ENCODE measurements at regions not wholly inside any gene's neighbourhood (a gene's known extent, or its start where the extent isn't known, plus 50 kb on each side); places are given as distances from the start of the nearest gene placed in this dataset.
"Not testable (repeated sequence)": the region's sequence is repeated elsewhere in the genome, so short reads cannot be mapped to it uniquely, and the experiment has no call there.

DNA sequence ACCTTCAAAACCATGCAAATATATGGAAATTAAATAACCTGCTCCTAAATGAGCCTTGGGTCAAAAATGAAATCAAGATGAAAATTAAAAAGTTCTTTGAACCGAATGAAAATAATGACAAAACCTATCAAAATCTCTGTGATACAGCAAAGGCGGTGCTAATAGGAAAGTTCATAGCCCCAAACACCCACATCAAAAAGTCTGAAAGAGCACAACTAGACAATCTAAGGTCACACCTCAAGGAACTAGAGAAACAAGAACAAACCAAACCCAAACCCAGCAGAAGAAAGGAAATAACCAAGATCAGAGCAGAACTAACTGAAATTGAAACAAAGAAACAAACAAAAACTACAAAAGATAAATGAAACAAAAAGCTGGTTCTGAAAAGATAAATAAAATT is 477.7 kb upstream of the ARHGEF26 start:
- H3K27ac Mint-ChIP-seq, H3K9me3 Mint-ChIP-seq, H3K36me3 Mint-ChIP-seq, H3K27me3 Mint-ChIP-seq, H3K4me3 Mint-ChIP-seq, H3K4me1 Mint-ChIP-seq: not testable (repeated sequence)

DNA sequence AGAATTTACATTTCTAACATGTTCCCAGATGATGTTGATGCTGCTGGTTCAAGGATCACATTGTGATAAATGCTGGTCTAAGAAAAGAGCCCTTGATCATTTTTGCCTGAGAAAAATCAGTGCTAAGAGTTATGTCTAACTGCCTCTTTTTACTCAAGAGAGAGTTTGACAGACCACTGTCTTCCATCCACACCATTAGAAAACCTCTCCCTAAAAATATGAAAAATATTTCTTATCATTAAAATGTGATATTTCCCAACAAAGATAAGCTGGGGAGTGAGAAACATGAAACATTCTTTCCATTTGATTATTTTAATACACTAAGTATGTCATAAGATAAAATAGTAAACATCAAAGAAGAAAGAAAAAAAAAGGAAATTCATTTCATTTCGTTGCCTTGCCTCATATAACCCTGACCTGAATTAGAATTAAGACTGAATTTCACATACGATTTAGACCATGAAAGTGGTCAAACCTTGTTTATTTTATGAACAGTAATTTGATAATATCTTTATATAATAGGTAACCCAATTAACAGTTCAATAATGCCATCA is 471.8 kb upstream of the ARHGEF26 start:
- Mint-ChIP-seq H3K36me3 (no peaks in the 10 kb centered on the region), H3K4me1 (no peaks in the 10 kb centered on the region), H3K27me3 (peaks cover 2% of the 10 kb centered on the region), H3K4me3 (no peak overlapping the region), H3K9me3 (peaks cover 0 to 4% (median 0%) of the 10 kb centered on the region in 3 donors), H3K27ac (no peak overlapping the region)

DNA sequence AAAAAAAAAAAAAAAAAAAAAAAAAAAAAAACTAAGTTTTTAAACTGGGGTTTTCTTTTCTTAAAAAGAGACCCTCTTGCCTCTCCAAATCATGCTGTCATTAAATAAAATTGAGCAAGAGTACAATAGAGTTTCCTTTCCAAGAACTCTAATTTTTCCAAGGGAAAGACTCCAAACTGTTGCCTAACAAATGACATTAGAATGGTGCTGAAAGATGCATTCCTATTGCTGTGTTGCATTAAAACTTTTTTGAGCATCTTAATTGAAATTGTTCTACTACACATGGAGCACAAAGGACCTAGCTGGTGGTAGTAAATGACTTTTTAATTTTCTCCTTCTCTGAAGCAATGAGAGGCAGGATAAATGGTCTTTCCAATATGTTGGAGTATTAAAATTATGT is 469.1 kb upstream of the ARHGEF26 start:
- Mint-ChIP-seq H3K4me3 (no peak overlapping the region), H3K4me1 (no peaks in the 10 kb centered on the region), H3K27me3 (peaks cover 2% of the 10 kb centered on the region), H3K36me3 (no peaks in the 10 kb centered on the region), H3K27ac (no peak overlapping the region), H3K9me3 (peaks cover 0 to 4% (median 1%) of the 10 kb centered on the region in 3 donors)

DNA sequence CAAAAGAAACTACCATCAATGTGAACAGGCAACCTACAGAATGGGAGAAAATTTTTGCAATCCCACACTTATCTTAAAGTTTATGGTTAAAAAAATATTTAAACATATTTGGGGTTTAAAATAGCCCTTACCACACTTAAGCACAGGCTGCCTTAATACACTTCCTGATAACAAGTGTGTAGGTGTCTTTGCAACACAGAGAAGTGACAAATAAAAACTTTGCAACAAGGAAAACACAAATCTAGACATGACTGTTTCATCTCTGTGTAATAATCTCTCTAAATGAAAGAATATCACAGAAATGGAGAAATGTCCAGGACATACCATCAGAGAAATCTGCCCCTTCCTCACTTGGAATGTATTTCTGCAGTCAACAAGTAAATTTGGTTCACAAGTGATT is 464.1 kb upstream of the ARHGEF26 start:
- no peaks in the 10 kb centered on the region for H3K27me3 Mint-ChIP-seq
- H3K27ac Mint-ChIP-seq: no peak overlapping the region
- H3K36me3 Mint-ChIP-seq: no peaks in the 10 kb centered on the region
- H3K4me3 Mint-ChIP-seq: no peak overlapping the region
- peaks cover 0 to 6% (median 1%) of the 10 kb centered on the region in 3 donors for H3K9me3 Mint-ChIP-seq
- no peaks in the 10 kb centered on the region for H3K4me1 Mint-ChIP-seq

DNA sequence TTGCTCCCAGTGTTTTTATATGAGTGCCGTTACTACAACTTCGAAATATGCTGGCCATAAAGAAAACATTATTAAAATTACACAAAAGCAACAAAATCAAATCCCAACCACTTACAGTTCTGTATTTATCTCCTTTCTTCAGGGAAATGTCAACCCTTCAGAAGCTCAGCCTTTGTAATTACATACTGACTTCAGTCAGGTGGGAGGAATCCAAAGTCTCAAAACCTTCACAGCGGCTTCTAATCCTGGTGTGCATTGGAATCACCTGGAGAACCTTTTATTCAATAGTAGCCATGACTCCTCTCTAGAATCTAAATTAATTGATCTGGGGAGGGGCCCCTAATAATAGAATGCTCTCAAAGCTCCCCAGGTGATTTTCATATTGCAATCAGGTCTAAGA is 463.7 kb upstream of the ARHGEF26 start:
- Mint-ChIP-seq H3K4me1 (no peaks in the 10 kb centered on the region), H3K27ac (no peak overlapping the region), H3K27me3 (no peaks in the 10 kb centered on the region), H3K36me3 (no peaks in the 10 kb centered on the region), H3K9me3 (peaks cover 0 to 6% (median 1%) of the 10 kb centered on the region in 3 donors), H3K4me3 (no peak overlapping the region)

DNA sequence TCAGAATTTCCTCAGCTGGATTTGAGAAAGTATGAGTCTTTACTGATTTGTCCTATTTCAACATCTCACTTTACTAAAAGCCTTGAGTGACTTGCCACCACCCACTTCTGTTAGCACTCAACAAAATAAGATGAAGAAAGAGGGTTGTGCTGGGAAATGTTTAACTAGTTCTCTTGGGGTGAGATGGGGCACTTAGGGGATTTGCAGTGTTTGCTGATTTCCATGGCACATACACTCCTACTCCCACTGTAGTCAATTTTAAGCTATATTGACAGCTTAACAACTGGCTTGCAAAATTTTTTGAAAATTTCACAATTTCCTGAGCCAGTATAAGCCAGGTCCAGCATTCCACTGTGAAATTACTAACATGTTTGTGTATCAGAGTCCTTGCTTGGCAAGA is 463.1 kb upstream of the ARHGEF26 start:
- peaks cover 0 to 6% (median 3%) of the 10 kb centered on the region in 3 donors for H3K9me3 Mint-ChIP-seq

DNA sequence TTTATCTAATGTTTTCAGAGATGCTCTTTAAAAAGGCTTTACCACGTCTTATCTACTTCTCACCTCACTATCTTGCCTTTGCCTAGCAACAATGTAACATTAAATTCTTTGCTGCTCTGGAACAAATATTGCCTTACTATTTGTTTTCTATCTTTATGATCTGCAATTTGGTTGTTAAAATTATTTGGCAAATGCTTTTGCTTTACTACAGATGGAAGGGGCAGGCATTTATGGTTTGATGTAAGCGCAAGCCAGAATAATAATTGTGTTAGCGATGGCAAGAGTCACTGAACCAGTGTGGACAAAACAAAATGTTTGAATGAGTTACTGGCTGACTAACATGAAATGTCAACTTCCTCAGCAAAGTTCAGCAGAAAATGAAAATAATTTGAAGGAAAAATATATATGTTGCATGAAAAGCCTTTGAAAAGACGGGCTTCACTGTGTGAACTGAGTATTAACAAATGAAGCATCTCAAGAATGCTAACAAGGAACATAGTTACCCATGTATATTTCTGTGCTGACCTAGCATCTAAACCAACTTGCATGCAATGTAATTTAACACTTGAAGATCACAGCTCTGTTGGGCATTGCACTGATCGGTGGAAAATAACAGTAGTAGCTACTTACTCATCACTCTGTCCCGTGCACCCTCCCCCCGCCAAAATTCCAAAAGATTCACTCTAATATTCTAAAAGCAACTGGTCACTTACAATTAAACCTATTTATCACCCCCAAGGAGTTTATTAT is 454.0 kb upstream of the ARHGEF26 start:
- H3K4me1 Mint-ChIP-seq: no peaks in the 10 kb centered on the region
- no peak overlapping the region for H3K4me3 Mint-ChIP-seq
- no peaks in the 10 kb centered on the region for H3K27me3 Mint-ChIP-seq
- H3K36me3 Mint-ChIP-seq: no peaks in the 10 kb centered on the region
- H3K27ac Mint-ChIP-seq: no peak overlapping the region
- H3K9me3 Mint-ChIP-seq: peaks cover 0 to 2% (median 2%) of the 10 kb centered on the region in 3 donors

More for the DNA sequence above, 463.1 kb upstream of the ARHGEF26 start:
- no peaks in the 10 kb centered on the region for H3K4me1 Mint-ChIP-seq
- H3K36me3 Mint-ChIP-seq: no peaks in the 10 kb centered on the region
- H3K27ac Mint-ChIP-seq: no peak overlapping the region
- no peaks in the 10 kb centered on the region for H3K27me3 Mint-ChIP-seq
- H3K4me3 Mint-ChIP-seq: no peak overlapping the region

DNA sequence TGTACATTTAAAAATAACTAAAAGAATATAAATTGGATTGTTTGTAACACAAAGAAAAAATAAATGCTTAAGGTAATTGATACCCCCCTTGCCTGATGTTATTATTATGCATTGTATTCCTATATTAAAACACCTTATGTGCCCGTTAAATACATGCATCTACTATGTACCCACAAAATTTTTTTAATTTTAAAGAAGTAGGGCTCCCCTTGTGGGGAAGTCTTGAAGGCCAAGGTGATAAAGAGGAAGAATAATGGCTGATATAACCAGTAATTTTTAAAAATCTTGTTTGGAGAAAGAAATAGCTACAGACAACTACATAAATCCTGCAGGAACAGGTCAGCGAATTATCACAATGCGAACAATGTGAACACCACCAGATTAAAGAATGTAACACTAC is 451.7 kb upstream of the ARHGEF26 start:
- H3K4me1 Mint-ChIP-seq: no peaks in the 10 kb centered on the region
- peaks cover 0 to 2% (median 0%) of the 10 kb centered on the region in 3 donors for H3K9me3 Mint-ChIP-seq
- H3K4me3 Mint-ChIP-seq: no peak overlapping the region
- H3K27ac Mint-ChIP-seq: no peak overlapping the region
- no peaks in the 10 kb centered on the region for H3K27me3 Mint-ChIP-seq
- H3K36me3 Mint-ChIP-seq: no peaks in the 10 kb centered on the region

DNA sequence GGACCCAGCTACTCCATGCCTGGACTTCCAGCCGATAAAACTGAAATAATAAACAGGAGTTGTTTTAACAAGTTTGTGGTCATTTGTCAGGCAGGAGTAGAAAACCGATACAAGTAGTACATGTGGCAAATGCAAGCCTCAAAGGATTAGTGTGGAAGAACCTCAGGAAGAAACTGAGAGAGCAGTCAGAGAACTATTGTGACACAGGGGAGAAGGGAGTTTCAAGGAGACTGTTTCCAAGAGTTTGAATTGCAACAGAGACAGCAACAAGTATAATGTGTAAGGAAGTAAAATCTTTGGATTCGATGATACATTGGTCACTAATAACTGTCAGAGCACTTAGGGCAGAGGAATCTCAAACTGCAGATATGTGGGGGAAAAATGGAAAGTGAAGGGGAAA is 450.6 kb upstream of the ARHGEF26 start:
- Mint-ChIP-seq H3K27ac (no peak overlapping the region), H3K9me3 (peaks cover 0 to 2% (median 0%) of the 10 kb centered on the region in 3 donors), H3K4me1 (no peaks in the 10 kb centered on the region), H3K36me3 (no peaks in the 10 kb centered on the region), H3K27me3 (no peaks in the 10 kb centered on the region), H3K4me3 (no peak overlapping the region)

DNA sequence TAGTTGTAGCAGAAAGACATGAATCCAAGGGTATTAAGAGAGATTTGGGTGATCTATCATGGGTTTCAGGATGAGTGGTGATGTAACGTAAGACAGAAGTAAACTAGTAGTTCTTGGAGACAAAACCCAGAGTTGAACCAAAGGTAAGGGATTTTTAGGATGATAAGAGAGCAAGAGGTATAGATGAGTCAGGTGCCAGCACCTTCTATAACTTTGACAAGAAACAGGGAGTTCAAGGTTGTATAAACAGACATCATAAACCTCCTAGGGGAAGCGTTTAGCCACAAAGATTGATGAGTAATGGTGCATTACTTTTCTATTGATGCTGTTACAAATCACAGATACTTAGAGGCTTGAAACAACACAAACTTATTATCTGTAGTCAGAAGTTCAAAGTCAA is 447.3 kb upstream of the ARHGEF26 start:
- peaks cover 0 to 2% (median 0%) of the 10 kb centered on the region in 3 donors for H3K4me1 Mint-ChIP-seq
- no peaks in the 10 kb centered on the region for H3K27me3 Mint-ChIP-seq
- H3K27ac Mint-ChIP-seq: no peak overlapping the region
- H3K4me3 Mint-ChIP-seq: no peak overlapping the region
- H3K9me3 Mint-ChIP-seq: peaks cover 0 to 2% (median 0%) of the 10 kb centered on the region in 3 donors
- H3K36me3 Mint-ChIP-seq: no peaks in the 10 kb centered on the region

DNA sequence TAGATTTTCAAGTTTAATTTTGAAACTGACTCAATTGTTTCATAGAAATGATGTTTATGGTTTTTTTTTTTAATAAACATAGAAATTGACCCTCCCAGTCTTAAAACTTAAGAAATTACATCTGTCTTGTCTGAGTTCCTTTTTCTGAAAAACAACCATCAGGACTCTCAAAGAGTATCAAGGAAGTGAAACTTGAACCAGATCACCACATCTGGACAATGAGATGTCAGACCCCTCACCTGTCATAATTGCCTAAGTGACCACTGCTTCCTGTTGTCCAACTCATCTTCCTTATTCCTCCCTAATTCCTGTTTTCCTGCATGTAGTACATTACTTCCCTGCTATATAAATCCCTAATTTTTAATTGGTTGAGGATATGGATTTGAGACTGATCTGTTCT is 441.5 kb upstream of the ARHGEF26 start:
- H3K4me1 Mint-ChIP-seq: peaks cover 0 to 3% (median 2%) of the 10 kb centered on the region in 3 donors
- peaks cover 0 to 5% (median 0%) of the 10 kb centered on the region in 3 donors for H3K9me3 Mint-ChIP-seq
- no peaks in the 10 kb centered on the region for H3K27me3 Mint-ChIP-seq
- no peak overlapping the region for H3K27ac Mint-ChIP-seq
- H3K4me3 Mint-ChIP-seq: no peak overlapping the region
- no peaks in the 10 kb centered on the region for H3K36me3 Mint-ChIP-seq

DNA sequence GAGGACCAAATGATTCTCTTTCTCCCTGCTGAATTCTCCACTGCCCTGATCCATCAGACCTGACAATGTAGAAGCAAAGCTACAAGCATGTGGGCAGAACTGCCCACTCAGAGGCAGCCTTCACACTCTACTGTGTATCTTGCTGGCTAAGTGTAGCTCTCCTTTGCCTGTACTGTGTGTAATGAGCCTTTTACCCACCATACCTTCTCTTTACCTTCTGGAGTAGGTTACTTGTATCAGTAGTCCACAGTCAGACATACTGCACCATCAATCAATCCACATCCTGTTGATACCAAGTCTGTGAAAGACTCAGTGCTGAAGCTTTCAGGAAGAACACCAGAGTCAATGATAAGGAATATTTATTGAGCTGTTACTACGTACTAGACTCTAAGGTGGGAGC is 440.7 kb upstream of the ARHGEF26 start:
- H3K36me3 Mint-ChIP-seq: no peaks in the 10 kb centered on the region
- H3K4me3 Mint-ChIP-seq: no peak overlapping the region
- H3K27ac Mint-ChIP-seq: no peak overlapping the region
- H3K9me3 Mint-ChIP-seq: peaks cover 0 to 5% (median 0%) of the 10 kb centered on the region in 3 donors
- H3K4me1 Mint-ChIP-seq: peaks cover 0 to 3% (median 2%) of the 10 kb centered on the region in 3 donors
- no peaks in the 10 kb centered on the region for H3K27me3 Mint-ChIP-seq

DNA sequence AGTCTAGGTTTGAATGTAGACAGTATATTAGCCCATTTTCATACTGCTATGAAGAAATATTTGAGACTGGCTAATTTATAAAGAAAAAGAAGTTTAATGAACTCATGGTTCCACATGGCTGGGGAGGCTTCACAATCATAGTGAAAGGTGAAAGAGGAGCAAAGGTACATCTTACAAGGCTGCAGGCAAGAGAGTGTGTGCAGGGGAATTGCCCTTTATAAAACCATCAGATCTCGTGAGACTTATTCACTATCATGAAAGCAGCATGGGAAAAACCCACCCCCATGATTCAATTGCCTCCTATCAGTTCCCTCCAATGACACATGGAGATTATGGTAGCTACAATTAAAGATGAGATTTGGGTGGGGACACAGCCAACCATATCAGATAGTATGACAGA is 440.1 kb upstream of the ARHGEF26 start:
- H3K36me3 Mint-ChIP-seq: no peaks in the 10 kb centered on the region
- H3K4me1 Mint-ChIP-seq: peaks cover 0 to 3% (median 2%) of the 10 kb centered on the region in 3 donors
- H3K27me3 Mint-ChIP-seq: no peaks in the 10 kb centered on the region
- peaks cover 0 to 5% (median 0%) of the 10 kb centered on the region in 3 donors for H3K9me3 Mint-ChIP-seq
- no peak overlapping the region for H3K27ac Mint-ChIP-seq
- no peak overlapping the region for H3K4me3 Mint-ChIP-seq

DNA sequence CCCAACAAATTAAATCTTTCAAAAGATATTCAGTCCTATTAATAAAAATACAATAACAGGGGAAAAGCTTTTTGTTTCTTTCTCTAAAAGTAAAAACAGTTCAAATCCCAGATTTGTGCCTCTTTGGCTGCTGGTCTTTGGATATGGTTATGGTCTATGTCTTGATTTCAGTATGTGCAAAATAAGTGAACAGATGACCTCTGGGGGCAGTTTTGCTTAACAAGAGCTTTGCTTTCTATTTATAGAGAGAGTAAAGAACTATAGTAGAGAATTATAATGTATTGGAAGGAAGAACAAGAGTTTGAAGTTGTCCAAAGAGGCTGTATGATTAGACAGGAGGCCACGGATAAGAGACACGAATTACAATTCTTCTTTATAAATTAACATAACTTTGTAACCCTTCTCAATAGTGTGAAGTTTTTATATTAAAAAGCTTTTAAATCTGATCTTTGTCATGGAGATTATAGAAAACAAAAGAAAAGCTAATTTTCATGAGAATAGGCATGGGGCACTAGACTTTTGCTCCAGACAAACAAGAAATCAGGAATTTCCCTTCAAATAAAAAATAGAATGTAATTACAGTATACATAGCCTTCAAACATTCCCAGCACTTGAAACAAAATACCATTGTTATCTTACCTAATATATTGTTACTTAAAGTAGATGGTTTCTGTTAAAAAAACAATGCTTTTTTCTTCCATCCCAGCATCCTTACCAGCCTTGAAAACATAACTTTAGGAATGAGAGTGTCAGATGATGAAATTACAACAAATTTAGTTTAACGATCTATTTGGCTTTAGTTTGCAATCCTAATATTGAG is 432.7 kb upstream of the ARHGEF26 start:
- Mint-ChIP-seq H3K9me3 (peaks cover 0 to 2% (median 0%) of the 10 kb centered on the region in 3 donors), H3K4me3 (no peak overlapping the region), H3K27ac (no peak overlapping the region), H3K4me1 (no peaks in the 10 kb centered on the region), H3K36me3 (no peaks in the 10 kb centered on the region), H3K27me3 (no peaks in the 10 kb centered on the region)

DNA sequence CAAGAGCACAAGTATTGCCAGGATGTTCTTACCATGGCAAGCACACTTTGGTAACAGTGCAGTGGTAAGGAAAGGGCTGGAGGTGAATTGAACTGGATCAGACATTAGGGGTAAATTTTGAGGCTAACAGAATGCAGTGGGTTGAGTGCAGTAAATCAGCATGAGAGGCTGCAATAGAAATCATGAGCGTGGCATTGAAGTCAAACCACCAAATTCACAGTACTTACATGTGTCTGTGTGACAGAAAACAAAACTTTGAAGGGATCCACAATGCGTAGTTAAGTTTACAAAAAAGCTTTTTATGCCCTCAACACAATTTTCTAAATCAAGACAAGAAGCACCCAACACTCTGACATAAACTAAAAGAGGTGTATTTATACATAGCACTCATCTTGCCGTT is 428.0 kb upstream of the ARHGEF26 start:
- no peak overlapping the region for H3K4me3 Mint-ChIP-seq
- no peaks in the 10 kb centered on the region for H3K36me3 Mint-ChIP-seq
- H3K9me3 Mint-ChIP-seq: peaks cover 0 to 2% (median 0%) of the 10 kb centered on the region in 3 donors
- H3K27ac Mint-ChIP-seq: no peak overlapping the region
- no peaks in the 10 kb centered on the region for H3K27me3 Mint-ChIP-seq
- no peaks in the 10 kb centered on the region for H3K4me1 Mint-ChIP-seq

Data from IgD-negative memory B cell (primary cell).